Smooth muscle cell (in vitro differentiated cells): ENCODE measurements at regions not wholly inside any gene's neighbourhood (a gene's known extent, or its start where the extent isn't known, plus 50 kb on each side); places are given as distances from the start of the nearest gene placed in this dataset.

Source experiments
- DNase-seq: peaks from one replicate; lab custom pipeline; 2025; ENCODE audit not compliant: unreplicated experiment; lab: John Stamatoyannopoulos, UW
- H2AFZ ChIP-seq: fragments of 200-600 bp; sonication (generic); 2 replicates; pipeline ENCODE4 v1.6.0; 2016; ENCODE audit warnings: antibody characterized with exemption, low read depth, mild to moderate bottlenecking
- H3F3A ChIP-seq: fragments of 200-600 bp; sonication (generic); 2 replicates; pipeline ENCODE4 v1.6.0; 2017; ENCODE audit warnings: antibody characterized with exemption, low read depth
- H3K27ac ChIP-seq: fragments of 200-600 bp; sonication (generic); 2 replicates; pipeline ENCODE4 v1.5.1; 2016; ENCODE audit warnings: low read depth, mild to moderate bottlenecking
- H3K27me3 ChIP-seq: fragments of 200-600 bp; sonication (generic); 2 replicates; pipeline ENCODE4 v1.6.1; 2016; ENCODE audit warnings: low read depth, mild to moderate bottlenecking
- H3K36me3 ChIP-seq: fragments of 200-600 bp; sonication (generic); 2 replicates; pipeline ENCODE4 v1.5.1; 2016; ENCODE audit warnings: low read depth
- H3K4me1 ChIP-seq: fragments of 200-600 bp; sonication (generic); 2 replicates; pipeline ENCODE4 v1.5.1; 2016; ENCODE audit warnings: low read depth
- H3K4me2 ChIP-seq: fragments of 200-600 bp; sonication (generic); 2 replicates; pipeline ENCODE4 v1.6.0; 2016; ENCODE audit warnings: mild to moderate bottlenecking
- H3K4me3 ChIP-seq: fragments of 200-600 bp; sonication (generic); 2 replicates; pipeline ENCODE4 v1.5.1; 2016; ENCODE audit warnings: mild to moderate bottlenecking
- H3K79me2 ChIP-seq: fragments of 200-600 bp; sonication (generic); 2 replicates; pipeline ENCODE4 v1.6.0; 2016; ENCODE audit warnings: low read depth, mild to moderate bottlenecking
- H3K9ac ChIP-seq: fragments of 200-600 bp; sonication (generic); 2 replicates; pipeline ENCODE4 v1.6.0; 2016; ENCODE audit warnings: low read depth
- H3K9me3 ChIP-seq: fragments of 200-600 bp; sonication (generic); replicated peaks from 2 replicates; pipeline ENCODE4 v1.5.1; 2016; ENCODE audit warnings: low read depth
- H4K20me1 ChIP-seq: fragments of 200-600 bp; sonication (generic); 2 replicates; pipeline ENCODE4 v1.6.0; 2016; ENCODE audit warnings: low read depth
- WGBS: methylation state at CpG from one replicate; pipeline ENCODE4 v1.1.7; 2016; ENCODE audit warnings: low lambda C conversion rate; 5-methylcytosine and 5-hydroxymethylcytosine counted together
- TF ChIP-seq, protein P1 (sequence below): fragments of 200-600 bp; sonication (generic); IDR thresholded peaks from 2 replicates; pipeline ENCODE4 v1.5.1; 2017; ENCODE audit warnings: borderline replicate concordance, mild to moderate bottlenecking, antibody characterized with exemption; ENCODE audit not compliant: insufficient read depth, poor library complexity, severe bottlenecking

DNA sequence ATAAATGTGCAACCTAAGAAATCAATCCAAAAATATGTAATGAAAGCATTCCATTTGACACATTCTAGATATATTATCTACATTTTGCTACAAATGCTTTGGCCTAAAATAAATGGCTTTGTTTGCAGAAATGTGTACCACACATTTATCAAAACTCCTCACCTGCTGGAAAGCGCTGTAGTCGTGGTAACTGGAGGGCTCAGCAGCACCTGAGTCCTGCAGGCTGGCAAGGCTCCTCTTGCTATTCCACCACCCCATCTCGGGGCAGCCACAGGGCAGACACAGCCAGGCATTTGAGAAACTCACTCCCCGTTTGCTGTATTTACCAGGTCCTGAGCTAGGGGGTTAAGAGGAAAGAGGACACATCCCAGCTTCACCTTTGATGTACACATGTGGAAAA is 68.1 kb upstream of the TOMM7 start:
- Histone ChIP-seq H3K36me3 (no peaks in the 10 kb centered on the region), H3K79me2 (no peaks in the 10 kb centered on the region), H3K4me3 (no peak overlapping the region), H3K27me3 (no peaks in the 10 kb centered on the region), H3K9me3 (no peaks in the 10 kb centered on the region), H3K9ac (no peak overlapping the region), H3K4me1 (peaks cover 2% of the 10 kb centered on the region), H3K4me2 (no peak overlapping the region), H3K27ac (no peak overlapping the region), H3F3A (no peaks in the 10 kb centered on the region), H2AFZ (no peak overlapping the region), H4K20me1 (no peaks in the 10 kb centered on the region)
- DNase-seq: no peak
- TF ChIP-seq, protein P1, sequence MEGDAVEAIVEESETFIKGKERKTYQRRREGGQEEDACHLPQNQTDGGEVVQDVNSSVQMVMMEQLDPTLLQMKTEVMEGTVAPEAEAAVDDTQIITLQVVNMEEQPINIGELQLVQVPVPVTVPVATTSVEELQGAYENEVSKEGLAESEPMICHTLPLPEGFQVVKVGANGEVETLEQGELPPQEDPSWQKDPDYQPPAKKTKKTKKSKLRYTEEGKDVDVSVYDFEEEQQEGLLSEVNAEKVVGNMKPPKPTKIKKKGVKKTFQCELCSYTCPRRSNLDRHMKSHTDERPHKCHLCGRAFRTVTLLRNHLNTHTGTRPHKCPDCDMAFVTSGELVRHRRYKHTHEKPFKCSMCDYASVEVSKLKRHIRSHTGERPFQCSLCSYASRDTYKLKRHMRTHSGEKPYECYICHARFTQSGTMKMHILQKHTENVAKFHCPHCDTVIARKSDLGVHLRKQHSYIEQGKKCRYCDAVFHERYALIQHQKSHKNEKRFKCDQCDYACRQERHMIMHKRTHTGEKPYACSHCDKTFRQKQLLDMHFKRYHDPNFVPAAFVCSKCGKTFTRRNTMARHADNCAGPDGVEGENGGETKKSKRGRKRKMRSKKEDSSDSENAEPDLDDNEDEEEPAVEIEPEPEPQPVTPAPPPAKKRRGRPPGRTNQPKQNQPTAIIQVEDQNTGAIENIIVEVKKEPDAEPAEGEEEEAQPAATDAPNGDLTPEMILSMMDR: no peak
- WGBS: 89% methylated on average over 4 of the region's 4 CpGs

DNA sequence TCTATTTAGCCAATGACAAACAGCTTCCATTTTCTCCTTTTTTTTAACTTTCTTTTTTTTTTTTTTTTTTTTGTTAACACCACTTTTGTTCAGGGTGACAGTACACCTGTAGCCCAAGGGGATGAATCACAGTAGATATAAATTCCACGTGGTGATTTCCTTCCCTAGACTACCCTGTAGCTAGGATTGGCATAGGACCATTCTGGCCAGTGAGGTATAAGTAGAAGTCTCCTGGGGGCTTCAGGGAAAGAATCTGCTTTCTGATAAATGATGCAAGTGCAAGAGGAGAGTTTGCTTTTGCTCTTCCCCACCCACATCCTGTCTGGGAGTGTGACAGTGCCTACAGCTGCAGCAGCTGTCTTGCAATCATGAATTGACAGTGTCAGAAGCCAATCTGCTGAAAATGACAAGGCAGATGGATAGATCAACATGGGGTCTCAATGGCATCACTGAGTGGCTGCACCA is 63.2 kb upstream of the TOMM7 start:
- no peaks in the 10 kb centered on the region for H3K79me2 ChIP-seq
- H3K4me1 ChIP-seq: peaks cover 2% of the 10 kb centered on the region
- 33% methylated on average over 1 of the region's 1 CpG for WGBS
- H3F3A ChIP-seq: no peaks in the 10 kb centered on the region
- no peaks in the 10 kb centered on the region for H3K27me3 ChIP-seq
- no peak overlapping the region for H3K27ac ChIP-seq
- no peak overlapping the region for H3K4me2 ChIP-seq
- no peak overlapping the region for H3K4me3 ChIP-seq
- TF ChIP-seq, protein P1: no peak
- H2AFZ ChIP-seq: no peak overlapping the region
- H3K9me3 ChIP-seq: no peaks in the 10 kb centered on the region
- no peak for DNase-seq
- H3K9ac ChIP-seq: no peak overlapping the region
- H4K20me1 ChIP-seq: no peaks in the 10 kb centered on the region
- H3K36me3 ChIP-seq: no peaks in the 10 kb centered on the region

DNA sequence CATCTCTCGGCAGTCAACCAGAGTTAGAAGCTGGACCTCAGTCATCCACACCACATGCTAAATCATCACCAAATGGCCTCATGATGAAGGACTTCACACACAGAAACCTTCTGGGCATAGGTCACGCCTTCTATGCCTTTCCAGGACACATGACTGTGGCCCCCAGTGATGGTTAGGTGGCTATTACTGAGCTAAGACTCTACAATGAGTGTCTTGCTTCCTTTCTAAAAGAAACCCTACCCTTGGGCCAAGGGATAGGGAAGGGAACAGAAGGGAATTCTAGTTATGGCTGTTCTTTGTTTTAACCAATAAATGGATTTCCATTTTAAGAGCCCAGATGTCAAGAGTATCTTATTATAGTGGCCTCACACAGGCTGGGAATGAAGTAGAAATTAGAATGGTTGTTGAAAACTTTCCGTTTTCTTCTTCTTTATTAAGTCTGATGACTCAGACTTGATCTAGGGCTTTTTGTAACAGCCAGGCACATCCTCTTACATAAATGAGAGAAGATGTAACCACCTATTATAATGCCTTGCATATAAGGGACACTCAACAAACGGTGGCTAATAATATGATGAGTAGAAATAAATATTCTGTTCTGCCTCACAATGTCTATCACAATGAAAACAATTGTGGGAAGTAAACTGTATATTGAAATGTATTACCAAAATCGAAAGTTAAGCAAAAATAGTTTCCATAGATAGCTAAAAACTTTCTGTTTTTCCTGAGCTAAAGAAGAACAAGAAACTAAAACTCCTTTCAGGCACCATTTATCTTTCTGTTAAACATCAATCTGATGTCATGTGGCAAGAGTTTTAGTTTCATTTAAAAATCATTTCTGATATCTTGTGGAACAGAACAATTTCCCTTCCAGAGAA is 62.5 kb upstream of the TOMM7 start:
- Histone ChIP-seq H3F3A (no peaks in the 10 kb centered on the region), H3K36me3 (no peaks in the 10 kb centered on the region), H2AFZ (no peak overlapping the region), H3K9ac (no peak overlapping the region), H3K27me3 (no peaks in the 10 kb centered on the region), H3K4me1 (peaks cover 2% of the 10 kb centered on the region), H3K4me2 (no peak overlapping the region), H3K79me2 (no peaks in the 10 kb centered on the region), H3K27ac (no peak overlapping the region), H4K20me1 (no peaks in the 10 kb centered on the region), H3K4me3 (no peak overlapping the region), H3K9me3 (no peaks in the 10 kb centered on the region)
- 73% methylated on average over 5 of the region's 5 CpGs for WGBS
- TF ChIP-seq, protein P1: no peak
- no peak for DNase-seq

DNA sequence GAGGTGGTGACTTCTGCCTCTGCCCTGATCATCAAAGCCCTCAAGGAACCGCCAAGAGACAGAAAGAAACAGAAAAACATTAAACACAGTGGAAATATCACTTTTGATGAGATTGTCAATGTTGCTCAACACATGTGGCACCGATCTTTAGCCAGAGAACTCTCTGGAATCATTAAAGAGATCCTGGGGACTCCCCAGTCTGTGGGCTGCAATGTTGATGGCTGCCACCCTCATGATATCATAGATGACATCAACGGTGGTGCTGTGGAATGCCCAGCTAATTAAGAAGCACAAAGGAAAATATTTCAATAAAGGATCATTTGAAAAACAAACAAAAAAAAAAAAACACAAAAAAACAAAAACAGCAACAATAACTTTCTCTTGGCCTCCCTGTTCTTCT is 59.5 kb upstream of the TOMM7 start:
- Histone ChIP-seq H3K79me2 (no peaks in the 10 kb centered on the region), H3K27ac (no peak overlapping the region), H4K20me1 (no peaks in the 10 kb centered on the region), H3F3A (no peaks in the 10 kb centered on the region), H3K27me3 (no peaks in the 10 kb centered on the region), H3K36me3 (no peaks in the 10 kb centered on the region), H3K9ac (no peak overlapping the region), H2AFZ (no peak overlapping the region), H3K9me3 (no peaks in the 10 kb centered on the region), H3K4me1 (peaks cover 2% of the 10 kb centered on the region), H3K4me3 (no peak overlapping the region), H3K4me2 (no peak overlapping the region)
- TF ChIP-seq, protein P1: no peak
- DNase-seq: no peak
- 88% methylated on average over 3 of the region's 3 CpGs for WGBS
